SW 1271 (cell line): ENCODE measurements at regions not wholly inside any gene's neighbourhood (a gene's known extent, or its start where the extent isn't known, plus 50 kb on each side); places are given as distances from the start of the nearest gene placed in this dataset.
"Not testable (repeated sequence)": the region's sequence is repeated elsewhere in the genome, so short reads cannot be mapped to it uniquely, and the experiment has no call there.

Source experiments
- DNase-seq, 2 experiments: peaks; one replicate each; lab custom pipeline; 2025; lab: John Stamatoyannopoulos, UW

- DNase-seq: no peak
Observed at GRCh38 chr10:65142641-65143435, 1621.6 kb downstream of the REEP3 start.

GRCh38 chr10:65143723-65144122 is 1622.5 kb downstream of the REEP3 start:
- no peak for DNase-seq

GRCh38 chr10:65149878-65150277 is 1628.7 kb downstream of the REEP3 start:
- DNase-seq: no peak

GRCh38 chr10:65166272-65166671 is 1645.1 kb downstream of the REEP3 start:
- no peak for DNase-seq

- DNase-seq: no peak
Observed at GRCh38 chr10:65172249-65172648, 1651.0 kb downstream of the REEP3 start.

- DNase-seq: no peak
Observed at GRCh38 chr10:65176994-65177393, 1655.8 kb downstream of the REEP3 start.

GRCh38 chr10:65183236-65183635 is 1662.0 kb downstream of the REEP3 start:
- no peak for DNase-seq

GRCh38 chr10:65186668-65187067 is 1665.5 kb downstream of the REEP3 start:
- not testable (repeated sequence) for DNase-seq

- DNase-seq: no peak
Observed at GRCh38 chr10:65194126-65194525, 1672.9 kb downstream of the REEP3 start.

- DNase-seq: no peak
Observed at GRCh38 chr10:65194555-65194954, 1673.4 kb downstream of the REEP3 start.

- no peak for DNase-seq
Observed at GRCh38 chr10:65196111-65196510, 1674.9 kb downstream of the REEP3 start.

- DNase-seq: no peak
Observed at GRCh38 chr10:65197935-65198334, 1676.7 kb downstream of the REEP3 start.

GRCh38 chr10:65201491-65201890 is 1680.3 kb downstream of the REEP3 start:
- DNase-seq: no peak

GRCh38 chr10:65204999-65205398 is 1683.8 kb downstream of the REEP3 start:
- DNase-seq: no peak

GRCh38 chr10:65213170-65213569 is 1692.0 kb downstream of the REEP3 start:
- DNase-seq: no peak

GRCh38 chr10:65219444-65219843 is 1698.2 kb downstream of the REEP3 start:
- DNase-seq: no peak

GRCh38 chr10:65231148-65231547 is 1694.7 kb upstream of the LRRTM3 start:
- no peak for DNase-seq

GRCh38 chr10:65234261-65234660 is 1691.6 kb upstream of the LRRTM3 start:
- no peak for DNase-seq

GRCh38 chr10:65235266-65235665 is 1690.6 kb upstream of the LRRTM3 start:
- no peak for DNase-seq

GRCh38 chr10:65235846-65236245 is 1690.0 kb upstream of the LRRTM3 start:
- DNase-seq: no peak

- DNase-seq: no peak
Observed at GRCh38 chr10:65265451-65265954, 1660.3 kb upstream of the LRRTM3 start.

- not testable (repeated sequence) for DNase-seq
Observed at GRCh38 chr10:65269551-65269950, 1656.3 kb upstream of the LRRTM3 start.

- no peak for DNase-seq
Observed at GRCh38 chr10:65270969-65271368, 1654.9 kb upstream of the LRRTM3 start.

- DNase-seq: no peak
Observed at GRCh38 chr10:65273115-65273514, 1652.7 kb upstream of the LRRTM3 start.
